Astrocyte (in vitro differentiated cells and primary cell): ENCODE measurements at regions not wholly inside any gene's neighbourhood (a gene's known extent, or its start where the extent isn't known, plus 50 kb on each side); places are given as distances from the start of the nearest gene placed in this dataset.
A peak's percentile ranks its signal among the peaks of the same experiment; 100 is the strongest.

Experiments used
- DNase-seq: peaks from one replicate; pipeline ENCODE4 v3.0.0-alpha.2; 2010; ENCODE audit warnings: low read depth
- FAIRE-seq: peaks from 2 replicates; lab custom pipeline; 2011; peaks lifted over from hg19 to GRCh38; lab: Jason Lieb, UNC
- H2AFZ ChIP-seq: 2 replicates; pipeline ENCODE4 v1.6.0; 2012; ENCODE audit warnings: low read depth, low read length, inconsistent platforms
- H3K27ac ChIP-seq: 2 replicates; pipeline ENCODE4 v1.5.1; 2011; ENCODE audit warnings: low read depth, low read length, inconsistent platforms
- H3K27me3 ChIP-seq: 2 replicates; pipeline ENCODE4 v1.6.0; 2011; ENCODE audit warnings: low read length, inconsistent platforms; ENCODE audit not compliant: insufficient read depth
- H3K36me3 ChIP-seq: 2 replicates; pipeline ENCODE4 v1.5.1; 2011; ENCODE audit warnings: low read length, inconsistent platforms; ENCODE audit not compliant: insufficient read depth
- H3K4me1 ChIP-seq: 2 replicates; pipeline ENCODE4 v1.5.1; 2011; ENCODE audit warnings: low read length, inconsistent platforms; ENCODE audit not compliant: insufficient read depth
- H3K4me2 ChIP-seq: 2 replicates; pipeline ENCODE4 v1.6.0; 2012; ENCODE audit warnings: low read length, inconsistent platforms
- H3K4me3 ChIP-seq: 2 replicates; pipeline ENCODE4 v1.5.1; 2011; ENCODE audit warnings: low read depth, mild to moderate bottlenecking, low read length, inconsistent platforms; ENCODE audit not compliant: insufficient read depth
- H3K79me2 ChIP-seq: 2 replicates; pipeline ENCODE4 v1.6.0; 2012; ENCODE audit warnings: mild to moderate bottlenecking, low read length, inconsistent platforms; ENCODE audit not compliant: insufficient read depth
- H3K9ac ChIP-seq: 2 replicates; pipeline ENCODE4 v1.6.0; 2012; ENCODE audit warnings: mild to moderate bottlenecking, low read length, inconsistent platforms
- H3K9me3 ChIP-seq: 2 replicates; pipeline ENCODE4 v1.5.1; 2012; ENCODE audit warnings: low read depth, mild to moderate bottlenecking, low read length, inconsistent platforms; ENCODE audit not compliant: insufficient read depth
- H4K20me1 ChIP-seq: 2 replicates; pipeline ENCODE4 v1.6.0; 2012; ENCODE audit warnings: low read length, inconsistent platforms; ENCODE audit not compliant: insufficient read depth
- H3K27ac Mint-ChIP-seq: one replicate; pipeline ENCODE4 v1.8.0; 2021; ENCODE audit warnings: mild to moderate bottlenecking, mixed read lengths; ENCODE audit not compliant: unreplicated experiment
- H3K27me3 Mint-ChIP-seq: one replicate; pipeline ENCODE4 v1.8.0; 2021; ENCODE audit warnings: low read depth, mixed read lengths; ENCODE audit not compliant: unreplicated experiment
- H3K36me3 Mint-ChIP-seq: one replicate; pipeline ENCODE4 v1.8.0; 2021; ENCODE audit warnings: low read depth, mixed read lengths; ENCODE audit not compliant: unreplicated experiment
- H3K4me1 Mint-ChIP-seq: one replicate; pipeline ENCODE4 v1.8.0; 2021; ENCODE audit warnings: low read depth, mixed read lengths; ENCODE audit not compliant: unreplicated experiment
- H3K4me3 Mint-ChIP-seq: one replicate; pipeline ENCODE4 v1.8.0; 2021; ENCODE audit warnings: mild to moderate bottlenecking, moderate library complexity, mixed read lengths; ENCODE audit not compliant: unreplicated experiment
- H3K9me3 Mint-ChIP-seq: one replicate; pipeline ENCODE4 v1.8.0; 2021; ENCODE audit warnings: mild to moderate bottlenecking, mixed read lengths; ENCODE audit not compliant: unreplicated experiment
- EZH2 ChIP-seq: IDR thresholded peaks from 2 replicates; pipeline ENCODE4 v1.6.1; 2012; ENCODE audit warnings: mild to moderate bottlenecking, low read length, inconsistent platforms; ENCODE audit not compliant: insufficient read depth
- TF ChIP-seq, protein P1 (sequence below): IDR thresholded peaks from 2 replicates; pipeline ENCODE4 v1.5.1; 2011; ENCODE audit warnings: low read depth, mild to moderate bottlenecking, inconsistent platforms, low read length, moderate library complexity; ENCODE audit not compliant: insufficient read depth

- Histone ChIP-seq H3K9me3 (no peaks in the 10 kb centered on the region), H3K36me3 (no peaks in the 10 kb centered on the region), H3K9ac (no peak overlapping the region), H3K4me1 (peaks cover 22% of the 10 kb centered on the region), H3K79me2 (no peaks in the 10 kb centered on the region), H2AFZ (no peak overlapping the region), H3K27me3 (no peaks in the 10 kb centered on the region), H3K4me3 (no peak overlapping the region), H3K4me2 (peak overlapping the region; percentile 55), H4K20me1 (no peaks in the 10 kb centered on the region), H3K27ac (no peak overlapping the region)
- Mint-ChIP-seq H3K4me1 (peaks cover 13% of the 10 kb centered on the region), H3K4me3 (no peak overlapping the region), H3K36me3 (peaks cover 2% of the 10 kb centered on the region), H3K27ac (no peak overlapping the region), H3K27me3 (no peaks in the 10 kb centered on the region), H3K9me3 (peaks cover 1% of the 10 kb centered on the region)
- TF ChIP-seq EZH2, result no peak
- TF ChIP-seq, protein P1, sequence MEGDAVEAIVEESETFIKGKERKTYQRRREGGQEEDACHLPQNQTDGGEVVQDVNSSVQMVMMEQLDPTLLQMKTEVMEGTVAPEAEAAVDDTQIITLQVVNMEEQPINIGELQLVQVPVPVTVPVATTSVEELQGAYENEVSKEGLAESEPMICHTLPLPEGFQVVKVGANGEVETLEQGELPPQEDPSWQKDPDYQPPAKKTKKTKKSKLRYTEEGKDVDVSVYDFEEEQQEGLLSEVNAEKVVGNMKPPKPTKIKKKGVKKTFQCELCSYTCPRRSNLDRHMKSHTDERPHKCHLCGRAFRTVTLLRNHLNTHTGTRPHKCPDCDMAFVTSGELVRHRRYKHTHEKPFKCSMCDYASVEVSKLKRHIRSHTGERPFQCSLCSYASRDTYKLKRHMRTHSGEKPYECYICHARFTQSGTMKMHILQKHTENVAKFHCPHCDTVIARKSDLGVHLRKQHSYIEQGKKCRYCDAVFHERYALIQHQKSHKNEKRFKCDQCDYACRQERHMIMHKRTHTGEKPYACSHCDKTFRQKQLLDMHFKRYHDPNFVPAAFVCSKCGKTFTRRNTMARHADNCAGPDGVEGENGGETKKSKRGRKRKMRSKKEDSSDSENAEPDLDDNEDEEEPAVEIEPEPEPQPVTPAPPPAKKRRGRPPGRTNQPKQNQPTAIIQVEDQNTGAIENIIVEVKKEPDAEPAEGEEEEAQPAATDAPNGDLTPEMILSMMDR, result no peak
- DNase-seq, result peak; percentile 89
- no peak for FAIRE-seq
These were observed 64.2 kb upstream of the FNDC3B start for GRCh38 chr3:171974986-171975837.

DNA sequence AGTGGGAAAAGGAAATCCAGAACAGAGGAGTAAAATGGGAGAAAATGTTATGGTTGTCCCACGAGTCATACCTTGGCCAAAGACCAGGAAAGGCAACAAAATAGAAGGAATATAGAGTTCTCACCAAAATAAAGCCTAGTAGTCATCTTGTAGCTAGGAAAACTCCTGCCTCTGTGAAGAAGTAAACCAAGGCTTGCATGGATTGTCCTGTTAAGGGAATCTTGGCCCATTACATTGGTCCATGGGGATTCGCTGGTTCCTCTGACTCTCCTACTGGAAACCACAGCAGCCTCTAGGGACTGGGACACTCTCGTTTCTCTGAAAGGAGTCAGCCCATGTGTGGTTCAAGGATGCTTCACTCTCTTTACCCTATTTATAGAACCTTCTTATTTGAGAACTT lies 62.9 kb upstream of the FNDC3B start:
- H2AFZ ChIP-seq, result no peak overlapping the region
- Mint-ChIP-seq H3K4me1 (peaks cover 12% of the 10 kb centered on the region), H3K4me3 (no peak overlapping the region), H3K36me3 (peaks cover 2% of the 10 kb centered on the region), H3K9me3 (peaks cover 1% of the 10 kb centered on the region), H3K27ac (no peak overlapping the region), H3K27me3 (no peaks in the 10 kb centered on the region)
- TF ChIP-seq EZH2, result no peak
- TF ChIP-seq, protein P1, result no peak
- H3K9ac ChIP-seq, result no peak overlapping the region
- H3K4me3 ChIP-seq, result no peak overlapping the region
- H3K27ac ChIP-seq, result no peak overlapping the region
- no peaks in the 10 kb centered on the region for H3K79me2 ChIP-seq
- DNase-seq (peak; percentile 43), FAIRE-seq (no peak)
- H3K9me3 ChIP-seq, result no peaks in the 10 kb centered on the region
- no peaks in the 10 kb centered on the region for H3K27me3 ChIP-seq
- H3K4me2 ChIP-seq, result no peak overlapping the region
- no peaks in the 10 kb centered on the region for H4K20me1 ChIP-seq
- H3K36me3 ChIP-seq, result no peaks in the 10 kb centered on the region
- H3K4me1 ChIP-seq, result peaks cover 20% of the 10 kb centered on the region

DNA sequence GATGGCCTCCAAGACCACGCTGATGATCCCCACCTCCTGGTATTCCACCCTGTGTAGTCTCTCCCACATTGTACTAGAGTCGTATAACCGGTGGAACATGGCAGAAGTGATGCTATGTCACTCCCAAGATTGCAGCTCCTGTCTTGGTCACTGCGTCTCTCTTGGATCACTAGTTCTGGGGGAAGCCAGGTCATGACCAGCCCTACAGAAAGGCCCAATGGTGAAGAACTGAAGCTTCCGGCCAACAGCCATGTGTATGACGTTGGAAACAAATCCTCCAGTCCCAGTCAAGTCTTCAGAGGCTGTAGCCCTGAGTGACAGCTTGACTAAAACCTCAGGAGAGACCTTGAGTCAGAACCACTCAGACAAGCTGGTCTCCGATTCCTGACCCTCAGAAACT lies 61.9 kb upstream of the FNDC3B start:
- no peaks in the 10 kb centered on the region for H3K27me3 ChIP-seq
- Mint-ChIP-seq H3K9me3 (no peaks in the 10 kb centered on the region), H3K4me3 (no peak overlapping the region), H3K36me3 (peaks cover 2% of the 10 kb centered on the region), H3K4me1 (peaks cover 12% of the 10 kb centered on the region), H3K27me3 (no peaks in the 10 kb centered on the region), H3K27ac (peak overlapping the region; percentile 66)
- DNase-seq (no peak), FAIRE-seq (no peak)
- H4K20me1 ChIP-seq, result no peaks in the 10 kb centered on the region
- no peak overlapping the region for H3K4me3 ChIP-seq
- H3K4me2 ChIP-seq, result no peak overlapping the region
- peaks cover 20% of the 10 kb centered on the region for H3K4me1 ChIP-seq
- H3K36me3 ChIP-seq, result no peaks in the 10 kb centered on the region
- TF ChIP-seq, protein P1, result no peak
- TF ChIP-seq EZH2, result no peak
- H3K79me2 ChIP-seq, result no peaks in the 10 kb centered on the region
- no peak overlapping the region for H2AFZ ChIP-seq
- H3K9ac ChIP-seq, result no peak overlapping the region
- no peaks in the 10 kb centered on the region for H3K9me3 ChIP-seq
- H3K27ac ChIP-seq, result no peak overlapping the region
